GM12891 (cell line): ENCODE measurements at regions not wholly inside any gene's neighbourhood (a gene's known extent, or its start where the extent isn't known, plus 50 kb on each side); places are given as distances from the start of the nearest gene placed in this dataset.

ENCODE experiments used
- POLR2A ChIP-seq: IDR thresholded peaks from 2 replicates; pipeline ENCODE4 v1.6.1; 2011; ENCODE audit warnings: low read depth, low read length, control low read depth
- POLR2AphosphoS5 ChIP-seq: IDR thresholded peaks from 2 replicates; pipeline ENCODE4 v1.6.1; 2011; ENCODE audit warnings: low read depth, low read length, control low read depth
- SPI1 ChIP-seq: IDR thresholded peaks from 2 replicates; pipeline ENCODE4 v1.6.1; 2011; ENCODE audit warnings: low read depth, low read length, control low read depth

DNA sequence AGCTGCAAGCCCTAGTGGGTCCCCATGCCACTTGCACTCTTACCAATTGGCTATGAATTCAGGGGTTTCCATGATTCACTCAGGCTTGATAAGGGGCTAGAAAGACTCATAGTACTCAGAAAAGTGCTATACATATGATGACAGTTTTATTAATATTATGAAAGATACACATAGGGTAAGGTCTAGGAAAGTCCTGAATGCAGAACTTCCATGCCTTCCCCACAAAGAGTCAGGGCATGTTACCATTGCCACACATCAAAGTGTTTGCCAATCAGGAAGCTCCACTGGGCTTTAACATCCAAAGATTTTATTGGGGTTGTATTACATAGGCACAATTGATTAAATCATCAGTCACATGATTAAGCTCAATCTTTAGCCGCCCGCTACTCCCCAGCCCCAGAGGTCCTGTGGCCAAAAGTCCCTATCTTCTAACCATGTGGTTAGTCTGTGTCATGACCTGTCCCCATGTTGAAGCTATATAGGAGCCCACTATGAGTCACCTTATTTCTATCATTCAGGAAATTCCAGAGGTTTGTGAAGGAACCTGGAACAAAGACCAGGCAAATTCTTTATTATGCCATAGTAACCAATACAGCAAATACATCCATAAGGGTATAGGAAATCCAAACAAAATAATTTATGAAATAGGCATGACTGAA, 635.6 kb downstream of the STPG2 start:
- TF ChIP-seq POLR2AphosphoS5 = no peak
- TF ChIP-seq POLR2A = no peak
- TF ChIP-seq SPI1 = no peak
